BLaER1 treated with 17β-estradiol and CSF1 and Interleukin-3, amounts not matched to agents 10 nM and 100 nM (cell line): ENCODE measurements at regions not wholly inside any gene's neighbourhood (a gene's known extent, or its start where the extent isn't known, plus 50 kb on each side); places are given as distances from the start of the nearest gene placed in this dataset.
A peak's percentile ranks its signal among the peaks of the same experiment; 100 is the strongest.
"Not testable (repeated sequence)": the region's sequence is repeated elsewhere in the genome, so short reads cannot be mapped to it uniquely, and the experiment has no call there.

Experiments used
- H3K27ac ChIP-seq, 11 experiments: shearing (Covaris generic); formaldehyde crosslinking; 2 replicates each; pipeline ENCODE4 v1.8.1; 2022
- H3K27me3 ChIP-seq, 11 experiments: shearing (Covaris generic); formaldehyde crosslinking; 2 replicates each; pipeline ENCODE4 v1.8.1; 2022
- H3K36me3 ChIP-seq, 11 experiments: shearing (Covaris generic); formaldehyde crosslinking; 2 replicates each; pipeline ENCODE4 v1.8.1; 2022
- H3K4me1 ChIP-seq, 10 experiments: shearing (Covaris generic); formaldehyde crosslinking; 2 replicates each; pipeline ENCODE4 v1.8.1; 2022
- H3K4me2 ChIP-seq, 11 experiments: shearing (Covaris generic); formaldehyde crosslinking; 2 replicates each; pipeline ENCODE4 v1.8.1; 2022
- H3K4me3 ChIP-seq, 10 experiments: shearing (Covaris generic); formaldehyde crosslinking; 2 replicates each; pipeline ENCODE4 v1.8.1; 2022
- H3K9ac ChIP-seq, 11 experiments: shearing (Covaris generic); formaldehyde crosslinking; 2 replicates each; pipeline ENCODE4 v1.8.1; 2022
- H3K9me3 ChIP-seq, 11 experiments: shearing (Covaris generic); formaldehyde crosslinking; replicated peaks in 1 of 11; 2 replicates each; pipeline ENCODE4 v1.8.1; 2022
- H4K20me1 ChIP-seq, 11 experiments: shearing (Covaris generic); formaldehyde crosslinking; 2 replicates each; pipeline ENCODE4 v1.8.1; 2022
- Cebpa-rat ChIP-seq, 11 experiments: shearing (Covaris generic); IDR thresholded peaks; 2 replicates each; pipeline ENCODE4 v1.8.1; 2022

GRCh38 chr5:122653087-122654017, 121.5 kb upstream of the SNX2 start:
- no peaks in the 10 kb centered on the region for H3K27me3 ChIP-seq
- no peaks in the 10 kb centered on the region for H3K36me3 ChIP-seq
- no peaks in the 10 kb centered on the region for H3K9me3 ChIP-seq
- H3K4me1 ChIP-seq: 0 out of 20 replicates have a peak, but pooled peaks cover 0 to 4% (median 0%) of the 10 kb centered on the region in 10 experiments
- no peaks in the 10 kb centered on the region for H4K20me1 ChIP-seq
- no peak for TF ChIP-seq Cebpa-rat (IDR thresholded peaks at IDR 0.05)
- no peak overlapping the region for H3K4me3 ChIP-seq
- H3K4me2 ChIP-seq: no peak overlapping the region
- no peak overlapping the region for H3K9ac ChIP-seq
- H3K27ac ChIP-seq: no peak overlapping the region

GRCh38 chr5:122656160-122656559, 118.7 kb upstream of the SNX2 start:
- no peak for TF ChIP-seq Cebpa-rat (IDR thresholded peaks at IDR 0.05)

DNA sequence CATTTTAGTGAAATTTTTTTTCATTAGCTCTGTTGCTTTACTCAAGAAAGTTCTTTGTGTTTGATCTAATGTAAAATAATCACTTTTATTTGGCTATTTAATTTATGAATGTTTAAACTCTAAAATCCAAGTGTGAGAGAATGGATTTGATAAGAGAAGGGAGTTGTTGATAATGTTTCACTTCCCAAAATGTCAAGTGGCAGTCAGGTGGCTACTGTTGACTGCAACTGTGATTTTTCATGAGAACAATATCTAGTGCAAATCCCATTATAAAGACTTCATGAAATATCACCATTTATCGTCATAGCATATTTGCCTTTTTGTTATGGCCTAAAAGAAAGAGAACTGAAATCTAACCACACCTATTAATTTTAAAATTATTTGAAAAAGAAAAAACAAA, 118.3 kb upstream of the SNX2 start:
- H3K36me3 ChIP-seq: no peaks in the 10 kb centered on the region
- peaks cover 0 to 4% (median 0%) of the 10 kb centered on the region in 10 experiments; a peak in 1 of 20 replicates for H3K4me1 ChIP-seq
- no peak overlapping the region for H3K4me2 ChIP-seq
- no peak overlapping the region for H3K9ac ChIP-seq
- no peak overlapping the region for H3K4me3 ChIP-seq
- TF ChIP-seq Cebpa-rat (IDR thresholded peaks at IDR 0.05): no peak
- no peaks in the 10 kb centered on the region for H3K27me3 ChIP-seq
- no peaks in the 10 kb centered on the region for H3K9me3 ChIP-seq
- H4K20me1 ChIP-seq: no peaks in the 10 kb centered on the region
- no peak overlapping the region for H3K27ac ChIP-seq

More at GRCh38 chr5:122656160-122656559, 118.7 kb upstream of the SNX2 start:
- no peak overlapping the region for H3K4me2 ChIP-seq
- H3K4me3 ChIP-seq: no peak overlapping the region
- H3K9ac ChIP-seq: no peak overlapping the region
- no peaks in the 10 kb centered on the region for H4K20me1 ChIP-seq
- no peaks in the 10 kb centered on the region for H3K9me3 ChIP-seq
- no peak overlapping the region for H3K27ac ChIP-seq
- no peaks in the 10 kb centered on the region for H3K36me3 ChIP-seq
- H3K27me3 ChIP-seq: no peaks in the 10 kb centered on the region
- 0 out of 20 replicates have a peak, but pooled peaks cover 0 to 4% (median 0%) of the 10 kb centered on the region in 10 experiments for H3K4me1 ChIP-seq

DNA sequence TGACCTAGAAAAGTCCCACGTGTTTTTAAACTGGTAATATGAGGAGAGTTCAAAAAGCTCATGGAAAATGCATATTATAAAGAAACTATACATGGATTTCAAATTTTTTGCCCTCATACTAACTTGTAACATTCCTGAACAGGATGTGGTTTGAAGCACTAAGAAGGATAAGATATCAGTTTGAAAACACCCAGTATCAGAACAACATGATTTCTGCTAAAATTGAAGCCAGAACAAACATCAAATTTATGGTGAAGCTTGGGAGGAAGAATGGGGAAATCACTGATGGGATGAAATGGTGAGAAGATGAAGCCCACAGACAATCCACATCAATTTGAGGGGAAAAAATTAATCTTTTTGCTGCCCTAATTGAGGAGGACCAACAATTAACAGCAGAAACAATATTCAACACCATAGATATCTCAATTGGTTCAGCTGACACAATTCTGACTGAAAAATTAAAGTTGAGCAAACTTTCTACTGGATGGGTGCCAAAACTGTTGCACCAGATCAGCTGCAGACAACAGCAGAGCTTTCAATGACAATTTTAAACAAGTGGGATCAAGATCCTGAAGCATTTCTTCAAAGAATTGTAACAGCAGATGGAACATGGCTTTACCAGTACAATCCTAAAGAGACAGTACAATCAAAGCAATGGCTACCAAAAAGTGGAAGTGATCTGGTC, 113.2 kb upstream of the SNX2 start:
- no peak overlapping the region for H3K27ac ChIP-seq
- H3K4me3 ChIP-seq: no peak overlapping the region
- H3K9me3 ChIP-seq: peaks cover 0 to 16% (median 0%) of the 10 kb centered on the region in 11 experiments; a peak in 6 of 22 replicates
- no peak for TF ChIP-seq Cebpa-rat (IDR thresholded peaks at IDR 0.05)
- no peaks in the 10 kb centered on the region for H4K20me1 ChIP-seq
- no peaks in the 10 kb centered on the region; a peak in 1 of 22 replicates for H3K27me3 ChIP-seq
- H3K4me1 ChIP-seq: peaks cover 0 to 14% (median 0%) of the 10 kb centered on the region in 10 experiments; a peak in 5 of 20 replicates
- H3K36me3 ChIP-seq: no peaks in the 10 kb centered on the region
- peak overlapping the region in 1 of 11 experiments; percentile 15; a peak in 1 of 22 replicates for H3K4me2 ChIP-seq
- H3K9ac ChIP-seq: no peak overlapping the region

DNA sequence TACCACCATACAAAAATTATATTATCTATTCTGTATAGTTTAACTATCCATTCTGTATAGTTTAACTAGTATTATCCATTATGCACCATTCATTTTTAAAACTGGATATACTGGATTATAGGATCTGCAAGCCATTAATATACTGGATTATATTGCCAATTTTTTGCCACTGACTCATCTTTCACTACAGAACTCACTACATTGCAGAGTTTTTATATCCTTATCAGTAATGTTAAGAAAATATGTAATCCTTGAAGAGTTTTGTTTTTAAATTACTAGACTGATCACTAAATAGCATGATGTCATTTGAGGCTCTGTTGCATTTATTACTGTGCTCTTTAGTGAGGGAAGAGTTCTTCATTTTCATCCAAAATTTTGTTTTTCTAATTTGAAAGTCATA, 109.8 kb upstream of the SNX2 start:
- H3K4me3 ChIP-seq: no peak overlapping the region
- TF ChIP-seq Cebpa-rat (IDR thresholded peaks at IDR 0.05): no peak
- peaks cover 0 to 16% (median 0%) of the 10 kb centered on the region in 11 experiments; a peak in 6 of 22 replicates for H3K9me3 ChIP-seq
- peaks cover 0 to 17% (median 0%) of the 10 kb centered on the region in 10 experiments; a peak in 5 of 20 replicates for H3K4me1 ChIP-seq
- H4K20me1 ChIP-seq: no peaks in the 10 kb centered on the region
- no peaks in the 10 kb centered on the region; a peak in 1 of 22 replicates for H3K27me3 ChIP-seq
- H3K36me3 ChIP-seq: no peaks in the 10 kb centered on the region
- no peak overlapping the region for H3K4me2 ChIP-seq
- H3K27ac ChIP-seq: no peak overlapping the region
- H3K9ac ChIP-seq: no peak overlapping the region

DNA sequence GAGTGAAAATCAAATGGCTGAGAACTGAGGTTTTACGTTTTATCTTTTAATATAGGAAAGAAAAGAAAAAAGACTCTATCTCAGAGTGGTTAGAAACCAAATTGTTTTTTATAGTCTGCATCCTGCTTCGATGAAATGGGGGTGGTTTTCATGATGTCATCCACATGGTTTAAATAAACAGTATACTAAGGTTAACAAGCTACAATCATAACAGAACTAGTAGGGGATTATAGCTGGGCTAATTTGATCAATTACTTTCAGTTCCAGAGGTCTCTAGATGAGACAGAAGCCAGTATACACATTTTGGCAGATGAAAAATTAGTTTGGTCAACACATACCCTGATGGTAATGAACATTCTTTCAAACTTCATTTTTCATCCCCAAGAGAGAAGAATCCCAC, 106.3 kb upstream of the SNX2 start:
- no peaks in the 10 kb centered on the region for H3K36me3 ChIP-seq
- no peak overlapping the region for H3K4me3 ChIP-seq
- peaks cover 0 to 17% (median 0%) of the 10 kb centered on the region in 10 experiments; a peak in 4 of 20 replicates for H3K4me1 ChIP-seq
- H3K27me3 ChIP-seq: no peaks in the 10 kb centered on the region
- no peak overlapping the region for H3K4me2 ChIP-seq
- H3K27ac ChIP-seq: no peak overlapping the region
- no peak for TF ChIP-seq Cebpa-rat (IDR thresholded peaks at IDR 0.05)
- H3K9ac ChIP-seq: no peak overlapping the region
- peaks cover 0 to 6% (median 0%) of the 10 kb centered on the region in 11 experiments; a peak in 2 of 22 replicates for H3K9me3 ChIP-seq
- no peaks in the 10 kb centered on the region for H4K20me1 ChIP-seq

GRCh38 chr5:122669709-122670108, 105.2 kb upstream of the SNX2 start:
- H3K27me3 ChIP-seq, H3K4me3 ChIP-seq, H3K9ac ChIP-seq: not testable (repeated sequence)

DNA sequence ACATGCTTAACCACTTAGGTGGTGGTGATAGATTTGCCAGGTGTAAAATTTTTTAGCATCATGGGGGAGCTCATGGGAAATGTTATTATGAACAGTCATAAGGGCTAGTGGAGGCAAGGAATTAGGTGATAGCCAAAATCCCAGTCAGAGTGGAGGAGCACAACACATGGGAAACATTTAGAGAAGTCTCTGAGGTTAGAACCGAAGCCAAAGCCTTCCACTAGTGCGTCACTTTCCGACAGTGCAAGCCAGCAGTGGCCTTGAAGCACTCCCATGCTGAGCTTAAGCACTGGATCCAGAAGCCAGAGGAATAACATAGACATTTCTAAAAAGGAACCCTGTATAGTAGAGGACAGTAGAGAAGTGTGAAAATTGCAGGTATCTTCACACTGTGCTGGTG, 101.5 kb upstream of the SNX2 start:
- no peak for TF ChIP-seq Cebpa-rat (IDR thresholded peaks at IDR 0.05)
- H3K27me3 ChIP-seq: no peaks in the 10 kb centered on the region
- H3K9me3 ChIP-seq: peaks cover 0 to 15% (median 5%) of the 10 kb centered on the region in 11 experiments; a peak in 7 of 22 replicates
- H4K20me1 ChIP-seq: no peaks in the 10 kb centered on the region
- H3K9ac ChIP-seq: no peak overlapping the region
- H3K4me2 ChIP-seq: no peak overlapping the region
- H3K36me3 ChIP-seq: no peaks in the 10 kb centered on the region
- no peak overlapping the region for H3K4me3 ChIP-seq
- H3K27ac ChIP-seq: no peak overlapping the region
- H3K4me1 ChIP-seq: no peaks in the 10 kb centered on the region

More at GRCh38 chr5:122669709-122670108, 105.2 kb upstream of the SNX2 start:
- H3K36me3 ChIP-seq, H3K27ac ChIP-seq, H3K9me3 ChIP-seq, H4K20me1 ChIP-seq, H3K4me2 ChIP-seq: not testable (repeated sequence)
- peaks cover 0 to 17% (median 0%) of the 10 kb centered on the region in 10 experiments; a peak in 4 of 20 replicates for H3K4me1 ChIP-seq

GRCh38 chr5:122674385-122674784, 100.5 kb upstream of the SNX2 start:
- Histone ChIP-seq H3K36me3 (no peaks in the 10 kb centered on the region), H3K9ac (no peak overlapping the region), H3K27ac (no peak overlapping the region), H4K20me1 (no peaks in the 10 kb centered on the region), H3K4me3 (no peak overlapping the region), H3K9me3 (peaks cover 0 to 15% (median 5%) of the 10 kb centered on the region in 11 experiments; a peak in 7 of 22 replicates), H3K4me2 (no peak overlapping the region), H3K27me3 (no peaks in the 10 kb centered on the region), H3K4me1 (no peaks in the 10 kb centered on the region)
- TF ChIP-seq Cebpa-rat (IDR thresholded peaks at IDR 0.05): no peak
